Activated T-cell treated with anti-CD3 and anti-CD28 coated beads, Interleukin-2, amount 50 U/mL, for 4 hours (primary cell): ENCODE measurements at regions not wholly inside any gene's neighbourhood (a gene's known extent, or its start where the extent isn't known, plus 50 kb on each side); places are given as distances from the start of the nearest gene placed in this dataset.

Experiments used
- ATAC-seq, 2 donors: fragments of 200-7000 bp; cut with Tn5 transposase; one replicate each; pipeline ENCODE4 v1.10.0; 2021
- DNase-seq: peaks from one replicate; pipeline ENCODE4 v3.0.0-alpha.2; 2020
- H3K27me3 Mint-ChIP-seq: one replicate; pipeline ENCODE4 v1.8.0; 2021; ENCODE audit warnings: low read depth, mixed read lengths
- H3K36me3 Mint-ChIP-seq: one replicate; pipeline ENCODE4 v1.8.0; 2022; ENCODE audit warnings: mixed read lengths; ENCODE audit not compliant: insufficient read depth
- H3K4me1 Mint-ChIP-seq: one replicate; pipeline ENCODE4 v1.8.0; 2021; ENCODE audit warnings: low read depth, mixed read lengths
- H3K4me3 Mint-ChIP-seq: one replicate; pipeline ENCODE4 v1.8.0; 2021; ENCODE audit warnings: mild to moderate bottlenecking, moderate library complexity, mixed read lengths
- H3K9me3 Mint-ChIP-seq: one replicate; pipeline ENCODE4 v1.8.0; 2021; ENCODE audit warnings: mixed read lengths

GRCh38 chr7:156113731-156114130 is 301.5 kb upstream of the SHH start:
- Mint-ChIP-seq H3K4me3 (no peak overlapping the region), H3K36me3 (no peaks in the 10 kb centered on the region), H3K27me3 (no peaks in the 10 kb centered on the region), H3K4me1 (no peaks in the 10 kb centered on the region), H3K9me3 (no peaks in the 10 kb centered on the region)
- no peak for DNase-seq
- ATAC-seq: no peak

GRCh38 chr7:156109988-156110387 is 297.7 kb upstream of the SHH start:
- DNase-seq (no peak), ATAC-seq (no peak)
- H3K4me3 Mint-ChIP-seq: no peak overlapping the region
- H3K9me3 Mint-ChIP-seq: no peaks in the 10 kb centered on the region
- no peaks in the 10 kb centered on the region for H3K4me1 Mint-ChIP-seq
- no peaks in the 10 kb centered on the region for H3K36me3 Mint-ChIP-seq
- H3K27me3 Mint-ChIP-seq: no peaks in the 10 kb centered on the region

DNA sequence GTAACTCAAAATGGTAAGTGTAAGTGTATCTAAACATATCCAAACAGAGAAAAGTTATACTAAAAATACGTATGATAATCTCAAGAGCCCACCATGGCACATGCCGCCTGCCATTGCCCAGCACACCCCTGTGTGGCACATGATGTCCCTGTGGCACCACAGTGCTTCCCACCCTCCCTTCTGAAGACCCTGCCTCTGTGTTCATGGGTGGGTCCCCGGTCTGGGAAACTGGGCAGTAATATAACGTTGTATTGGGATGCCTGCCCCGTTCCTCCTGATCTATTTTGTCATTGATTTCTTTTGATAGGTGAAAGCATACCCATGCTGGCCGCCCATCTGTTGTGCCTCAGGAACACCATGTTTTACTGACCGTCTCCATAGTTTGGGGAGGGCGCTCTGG is 296.8 kb upstream of the SHH start:
- no peaks in the 10 kb centered on the region for H3K27me3 Mint-ChIP-seq
- H3K4me3 Mint-ChIP-seq: no peak overlapping the region
- H3K36me3 Mint-ChIP-seq: no peaks in the 10 kb centered on the region
- no peaks in the 10 kb centered on the region for H3K9me3 Mint-ChIP-seq
- DNase-seq (no peak), ATAC-seq (no peak)
- H3K4me1 Mint-ChIP-seq: no peaks in the 10 kb centered on the region

DNA sequence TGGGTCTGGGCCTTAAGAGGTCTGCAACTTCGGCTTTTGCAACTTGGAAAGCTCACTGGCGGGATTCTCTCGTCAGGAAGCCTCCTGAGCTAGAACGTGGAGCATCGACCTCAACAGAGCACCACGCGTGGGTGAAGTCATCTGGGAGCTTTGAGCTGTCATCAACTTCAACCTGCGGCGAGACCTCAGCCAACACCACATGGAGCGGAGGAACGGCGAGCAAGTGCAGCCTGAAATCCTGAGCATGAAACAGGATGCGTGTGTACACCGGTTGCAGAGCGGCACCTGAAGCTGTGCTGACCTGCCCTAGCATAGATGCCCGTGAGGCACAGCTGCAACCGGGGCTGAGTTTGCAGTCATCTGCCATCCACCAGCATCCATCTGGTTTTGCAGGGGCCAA is 295.7 kb upstream of the SHH start:
- Mint-ChIP-seq H3K27me3 (no peaks in the 10 kb centered on the region), H3K9me3 (no peaks in the 10 kb centered on the region), H3K4me3 (no peak overlapping the region), H3K36me3 (no peaks in the 10 kb centered on the region), H3K4me1 (no peaks in the 10 kb centered on the region)
- DNase-seq (no peak), ATAC-seq (no peak)

- H3K36me3 Mint-ChIP-seq: no peaks in the 10 kb centered on the region
- ATAC-seq (no peak), DNase-seq (no peak)
- H3K27me3 Mint-ChIP-seq: no peaks in the 10 kb centered on the region
- no peak overlapping the region for H3K4me3 Mint-ChIP-seq
- H3K9me3 Mint-ChIP-seq: no peaks in the 10 kb centered on the region
- no peaks in the 10 kb centered on the region for H3K4me1 Mint-ChIP-seq
Observed at GRCh38 chr7:156106107-156106426, 293.8 kb upstream of the SHH start.

DNA sequence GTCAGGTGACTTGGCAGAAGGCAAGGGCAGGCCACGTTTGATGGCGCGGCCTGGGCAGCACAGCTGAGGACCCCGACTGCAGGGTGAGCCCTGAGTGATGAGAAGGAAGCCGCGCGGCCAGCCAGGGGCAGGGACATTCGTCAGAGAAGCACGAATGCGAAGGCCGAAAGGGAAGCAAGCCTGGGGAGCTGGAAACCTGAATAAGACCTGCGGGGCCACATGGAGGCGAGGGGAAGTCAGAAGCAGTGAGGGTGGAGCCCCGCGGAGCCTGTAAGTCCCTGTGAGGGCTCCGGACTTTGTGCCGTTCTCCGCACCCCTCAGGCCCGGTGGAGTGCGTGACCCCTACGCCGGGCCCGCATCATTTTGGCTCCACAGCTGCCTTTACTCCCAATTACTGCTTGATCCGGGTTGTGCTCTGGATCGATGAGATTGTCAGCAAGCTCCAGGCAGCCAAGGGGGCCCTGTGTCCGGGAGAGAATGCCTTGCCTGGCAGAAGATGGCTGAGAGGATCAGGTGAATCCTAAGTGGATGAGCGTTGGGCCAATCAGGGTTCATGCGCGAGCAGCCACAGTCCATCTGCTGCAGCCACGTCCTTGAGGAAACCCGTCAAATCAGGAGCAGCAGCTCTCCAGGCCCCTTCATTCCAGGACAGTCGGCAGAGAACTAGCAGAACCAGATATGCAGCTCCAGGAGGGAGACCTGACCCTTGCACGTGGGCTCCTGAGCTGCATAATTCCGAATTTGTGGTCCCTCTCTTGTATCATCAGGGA is 293.3 kb upstream of the SHH start:
- Mint-ChIP-seq H3K4me3 (no peak overlapping the region), H3K4me1 (no peaks in the 10 kb centered on the region), H3K36me3 (no peaks in the 10 kb centered on the region), H3K27me3 (no peaks in the 10 kb centered on the region), H3K9me3 (no peaks in the 10 kb centered on the region)
- ATAC-seq: no peak
- DNase-seq: no peak

- Mint-ChIP-seq H3K27me3 (no peaks in the 10 kb centered on the region), H3K4me1 (no peaks in the 10 kb centered on the region), H3K9me3 (no peaks in the 10 kb centered on the region), H3K4me3 (no peak overlapping the region), H3K36me3 (no peaks in the 10 kb centered on the region)
- no peak for ATAC-seq
- no peak for DNase-seq
Observed at GRCh38 chr7:156104501-156105336, 292.5 kb upstream of the SHH start.

- no peaks in the 10 kb centered on the region for H3K4me1 Mint-ChIP-seq
- ATAC-seq: no peak
- no peak for DNase-seq
- H3K27me3 Mint-ChIP-seq: no peaks in the 10 kb centered on the region
- H3K4me3 Mint-ChIP-seq: no peak overlapping the region
- H3K36me3 Mint-ChIP-seq: no peaks in the 10 kb centered on the region
- H3K9me3 Mint-ChIP-seq: no peaks in the 10 kb centered on the region
Observed at GRCh38 chr7:156102267-156102666, 290.0 kb upstream of the SHH start.

- Mint-ChIP-seq H3K4me3 (no peak overlapping the region), H3K27me3 (peaks cover 4% of the 10 kb centered on the region), H3K36me3 (no peaks in the 10 kb centered on the region), H3K9me3 (no peaks in the 10 kb centered on the region), H3K4me1 (peaks cover 5% of the 10 kb centered on the region)
- ATAC-seq: no peak
- DNase-seq: no peak
Observed at GRCh38 chr7:156101355-156101754, 289.1 kb upstream of the SHH start.

DNA sequence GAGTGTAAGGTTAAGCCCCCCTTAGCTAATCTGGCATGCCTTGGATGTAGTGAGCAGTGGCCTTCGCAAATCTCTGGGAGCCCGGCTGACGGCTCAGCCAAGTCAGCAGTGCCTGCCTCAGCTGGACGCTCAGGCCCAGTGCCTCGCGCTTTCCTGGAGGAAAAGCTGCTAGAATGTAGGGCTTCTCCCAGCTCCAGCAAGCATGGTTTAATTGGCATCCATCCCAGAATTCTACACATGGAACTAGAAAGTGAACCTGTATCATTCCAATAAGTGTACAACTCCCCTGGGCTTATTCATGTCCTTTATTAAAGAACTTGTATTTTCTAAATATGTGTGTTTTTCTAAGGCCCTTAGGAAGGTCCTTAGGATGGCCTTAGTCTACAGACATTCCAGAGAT is 287.8 kb upstream of the SHH start:
- DNase-seq: no peak
- Mint-ChIP-seq H3K4me3 (no peak overlapping the region), H3K9me3 (no peaks in the 10 kb centered on the region), H3K36me3 (no peaks in the 10 kb centered on the region), H3K4me1 (peaks cover 5% of the 10 kb centered on the region), H3K27me3 (peaks cover 4% of the 10 kb centered on the region)
- ATAC-seq: no peak

DNA sequence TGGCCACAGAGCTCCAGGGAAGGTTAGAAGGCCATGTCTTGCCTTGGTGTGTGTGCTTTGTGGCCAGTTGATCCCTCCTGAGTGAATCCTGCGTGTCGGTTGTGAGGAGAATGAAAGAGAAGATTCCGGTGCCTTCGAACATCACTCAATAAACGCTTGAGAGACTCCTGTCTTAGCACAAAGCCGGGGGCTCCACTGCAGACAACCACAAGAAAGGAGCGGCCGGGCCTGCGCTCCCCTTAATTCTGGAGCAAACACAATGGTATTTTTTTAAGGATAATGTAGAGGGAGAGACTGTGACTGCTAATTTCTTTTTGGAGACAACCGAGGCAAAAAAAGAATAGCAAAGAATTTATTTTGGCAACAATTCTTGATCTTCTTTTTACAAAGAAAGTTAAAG is 286.8 kb upstream of the SHH start:
- no peak for DNase-seq
- Mint-ChIP-seq H3K9me3 (no peaks in the 10 kb centered on the region), H3K36me3 (no peaks in the 10 kb centered on the region), H3K27me3 (peaks cover 4% of the 10 kb centered on the region), H3K4me3 (no peak overlapping the region), H3K4me1 (peaks cover 5% of the 10 kb centered on the region)
- no peak for ATAC-seq

DNA sequence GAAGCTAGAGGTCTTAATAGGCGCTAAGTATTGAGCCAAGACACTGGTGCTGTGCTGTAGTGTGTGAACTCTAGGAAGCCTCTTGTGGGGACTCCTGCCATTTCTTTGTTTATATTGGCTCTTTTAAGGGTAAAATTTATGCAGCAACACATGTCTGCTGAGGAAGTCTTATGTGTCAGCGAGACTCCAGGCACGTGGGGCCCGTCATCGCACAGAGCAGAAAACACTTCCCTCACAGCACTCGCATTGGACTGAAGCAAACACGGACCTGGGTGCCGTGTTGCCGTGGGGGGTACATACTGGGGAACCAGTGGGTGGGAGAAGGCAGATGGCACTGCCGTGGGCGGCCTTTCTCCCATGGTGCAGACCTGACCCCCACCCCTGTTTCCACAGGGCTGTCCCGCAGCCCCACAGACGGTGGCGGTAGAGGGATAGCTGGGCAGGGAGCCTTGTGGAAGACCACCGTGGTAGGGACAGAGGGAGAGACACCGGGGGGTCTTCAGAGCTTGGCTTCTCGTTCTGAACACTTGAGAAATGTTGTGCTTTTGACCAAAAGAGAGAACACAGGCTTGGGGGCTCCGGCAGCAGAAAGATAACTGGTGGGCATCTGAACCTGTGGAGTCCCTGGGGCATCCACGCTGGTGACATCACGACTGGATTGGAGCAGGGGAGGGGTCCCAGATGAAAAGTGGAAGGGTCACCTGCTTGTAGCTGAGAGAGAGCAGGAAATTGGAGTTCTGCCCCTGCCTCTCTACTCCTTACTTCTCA is 284.7 kb upstream of the SHH start:
- DNase-seq (no peak), ATAC-seq (peak; percentile 33 to 34)
- Mint-ChIP-seq H3K9me3 (no peaks in the 10 kb centered on the region), H3K4me3 (no peak overlapping the region), H3K36me3 (no peaks in the 10 kb centered on the region), H3K27me3 (peaks cover 7% of the 10 kb centered on the region), H3K4me1 (peaks cover 5% of the 10 kb centered on the region)

DNA sequence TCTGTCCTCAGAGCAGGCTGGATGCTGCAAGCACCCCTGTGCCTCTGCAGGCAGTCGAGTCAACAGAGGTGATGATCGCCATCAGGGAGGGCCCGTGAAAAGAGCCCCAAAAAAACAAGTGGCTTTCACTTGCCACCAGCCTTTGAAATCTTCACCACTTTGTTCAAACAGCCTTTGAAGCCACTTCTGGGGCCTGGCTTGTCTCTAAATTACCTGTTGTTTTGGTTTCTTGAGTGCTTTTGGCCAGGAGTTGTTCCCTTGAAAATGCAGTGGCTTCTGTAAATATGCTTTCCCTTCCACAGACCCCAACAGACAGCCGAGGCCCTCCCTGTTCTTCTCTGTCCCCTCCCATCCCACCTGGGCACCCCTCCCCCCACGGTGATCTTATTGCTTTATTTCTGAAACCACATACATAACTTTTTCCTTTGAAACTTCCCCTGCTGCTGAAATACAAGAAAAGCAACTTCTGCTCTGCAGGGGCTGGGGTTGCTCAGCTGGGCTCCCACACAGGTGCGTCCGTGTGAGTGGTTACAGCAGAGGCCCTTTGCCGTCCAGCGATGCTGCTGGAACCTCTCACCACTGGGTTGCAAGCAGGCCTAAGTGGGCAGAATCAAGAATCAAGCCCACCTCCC is 283.8 kb upstream of the SHH start:
- no peak overlapping the region for H3K4me3 Mint-ChIP-seq
- no peak for DNase-seq
- peak in 1 of 2 donors; percentile 26 for ATAC-seq

DNA sequence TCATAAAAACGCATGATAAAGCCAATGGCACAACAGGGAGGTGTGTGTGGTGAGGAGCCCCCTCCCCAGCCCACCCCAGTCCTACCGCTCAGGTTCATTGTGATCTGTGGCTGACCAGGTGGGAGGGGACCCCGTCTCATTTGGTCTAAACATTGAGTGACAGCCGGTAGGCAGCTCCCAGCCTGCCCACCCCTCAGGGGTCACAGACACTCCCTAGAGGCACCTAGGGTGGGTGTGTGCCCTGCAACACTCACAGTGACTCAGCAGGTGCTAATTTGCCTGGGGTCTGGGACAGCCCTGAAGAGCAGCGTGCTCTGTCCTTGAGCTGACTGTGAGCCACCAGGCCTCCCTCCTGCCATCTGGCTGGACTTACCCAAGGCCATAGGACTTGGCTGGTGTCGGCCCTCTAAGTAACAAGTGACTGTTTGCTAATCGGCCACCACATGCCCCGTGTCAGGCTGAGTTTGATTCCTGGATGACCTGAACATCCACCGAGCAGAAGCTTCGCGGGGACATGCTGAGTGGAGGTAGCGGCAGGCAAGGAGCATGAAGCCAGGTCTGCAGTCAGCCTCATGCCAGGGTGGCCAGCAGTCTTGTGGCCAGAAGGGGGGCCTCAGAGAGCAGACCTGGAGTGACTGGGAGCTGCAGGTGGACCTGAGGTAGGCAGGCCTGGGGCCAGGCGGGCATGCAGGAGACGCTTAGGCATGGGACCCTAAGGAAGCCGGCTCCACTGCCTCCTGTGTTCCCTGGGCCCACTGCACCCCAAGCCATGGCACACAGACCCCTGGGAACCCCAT is 282.3 kb upstream of the SHH start:
- Mint-ChIP-seq H3K4me1 (peaks cover 5% of the 10 kb centered on the region), H3K27me3 (peaks cover 7% of the 10 kb centered on the region), H3K36me3 (no peaks in the 10 kb centered on the region), H3K4me3 (no peak overlapping the region), H3K9me3 (no peaks in the 10 kb centered on the region)
- ATAC-seq (no peak), DNase-seq (no peak)

More for the DNA sequence above, 283.8 kb upstream of the SHH start:
- peaks cover 7% of the 10 kb centered on the region for H3K27me3 Mint-ChIP-seq
- no peaks in the 10 kb centered on the region for H3K9me3 Mint-ChIP-seq
- H3K36me3 Mint-ChIP-seq: no peaks in the 10 kb centered on the region
- peaks cover 5% of the 10 kb centered on the region for H3K4me1 Mint-ChIP-seq
